Smooth muscle cell (in vitro differentiated cells): ENCODE measurements at regions not wholly inside any gene's neighbourhood (a gene's known extent, or its start where the extent isn't known, plus 50 kb on each side); places are given as distances from the start of the nearest gene placed in this dataset.
A peak's percentile ranks its signal among the peaks of the same experiment; 100 is the strongest.

Experiments used
- DNase-seq: peaks from one replicate; lab custom pipeline; 2025; ENCODE audit not compliant: unreplicated experiment; lab: John Stamatoyannopoulos, UW
- H2AFZ ChIP-seq: fragments of 200-600 bp; sonication (generic); 2 replicates; pipeline ENCODE4 v1.6.0; 2016; ENCODE audit warnings: antibody characterized with exemption, low read depth, mild to moderate bottlenecking
- H3F3A ChIP-seq: fragments of 200-600 bp; sonication (generic); 2 replicates; pipeline ENCODE4 v1.6.0; 2017; ENCODE audit warnings: antibody characterized with exemption, low read depth
- H3K27ac ChIP-seq: fragments of 200-600 bp; sonication (generic); 2 replicates; pipeline ENCODE4 v1.5.1; 2016; ENCODE audit warnings: low read depth, mild to moderate bottlenecking
- H3K27me3 ChIP-seq: fragments of 200-600 bp; sonication (generic); 2 replicates; pipeline ENCODE4 v1.6.1; 2016; ENCODE audit warnings: low read depth, mild to moderate bottlenecking
- H3K36me3 ChIP-seq: fragments of 200-600 bp; sonication (generic); 2 replicates; pipeline ENCODE4 v1.5.1; 2016; ENCODE audit warnings: low read depth
- H3K4me1 ChIP-seq: fragments of 200-600 bp; sonication (generic); 2 replicates; pipeline ENCODE4 v1.5.1; 2016; ENCODE audit warnings: low read depth
- H3K4me2 ChIP-seq: fragments of 200-600 bp; sonication (generic); 2 replicates; pipeline ENCODE4 v1.6.0; 2016; ENCODE audit warnings: mild to moderate bottlenecking
- H3K4me3 ChIP-seq: fragments of 200-600 bp; sonication (generic); 2 replicates; pipeline ENCODE4 v1.5.1; 2016; ENCODE audit warnings: mild to moderate bottlenecking
- H3K79me2 ChIP-seq: fragments of 200-600 bp; sonication (generic); 2 replicates; pipeline ENCODE4 v1.6.0; 2016; ENCODE audit warnings: low read depth, mild to moderate bottlenecking
- H3K9ac ChIP-seq: fragments of 200-600 bp; sonication (generic); 2 replicates; pipeline ENCODE4 v1.6.0; 2016; ENCODE audit warnings: low read depth
- H3K9me3 ChIP-seq: fragments of 200-600 bp; sonication (generic); replicated peaks from 2 replicates; pipeline ENCODE4 v1.5.1; 2016; ENCODE audit warnings: low read depth
- H4K20me1 ChIP-seq: fragments of 200-600 bp; sonication (generic); 2 replicates; pipeline ENCODE4 v1.6.0; 2016; ENCODE audit warnings: low read depth
- CTCF ChIP-seq: fragments of 200-600 bp; sonication (generic); IDR thresholded peaks from 2 replicates; pipeline ENCODE4 v1.5.1; 2017; ENCODE audit warnings: borderline replicate concordance, mild to moderate bottlenecking, antibody characterized with exemption; ENCODE audit not compliant: insufficient read depth, poor library complexity, severe bottlenecking
- WGBS: methylation state at CpG from one replicate; pipeline ENCODE4 v1.1.7; 2016; ENCODE audit warnings: low lambda C conversion rate; 5-methylcytosine and 5-hydroxymethylcytosine counted together

GRCh38 chr4:34619531-34620162 lies 1624.7 kb downstream of the ARAP2 start:
- TF ChIP-seq CTCF, result no peak
- Histone ChIP-seq H3K4me2 (no peak overlapping the region), H3F3A (no peaks in the 10 kb centered on the region), H2AFZ (no peak overlapping the region), H4K20me1 (no peaks in the 10 kb centered on the region), H3K79me2 (no peaks in the 10 kb centered on the region), H3K4me1 (no peaks in the 10 kb centered on the region), H3K27me3 (no peaks in the 10 kb centered on the region), H3K27ac (peak overlapping the region; percentile 56), H3K4me3 (no peak overlapping the region), H3K9ac (peak overlapping the region; percentile 38), H3K36me3 (no peaks in the 10 kb centered on the region), H3K9me3 (no peaks in the 10 kb centered on the region)
- no peak for DNase-seq
- WGBS, result 87% methylated on average over 6 of the region's 6 CpGs

- Histone ChIP-seq H3K36me3 (no peaks in the 10 kb centered on the region), H3K9ac (no peak overlapping the region), H3F3A (no peaks in the 10 kb centered on the region), H3K79me2 (no peaks in the 10 kb centered on the region), H3K27me3 (no peaks in the 10 kb centered on the region), H3K4me2 (peak overlapping the region; percentile 39), H3K9me3 (no peaks in the 10 kb centered on the region), H3K4me1 (peaks cover 3% of the 10 kb centered on the region), H4K20me1 (no peaks in the 10 kb centered on the region), H2AFZ (peak overlapping the region; percentile 33), H3K27ac (no peak overlapping the region), H3K4me3 (no peak overlapping the region)
- 38% methylated on average over 2 of the region's 2 CpGs for WGBS
- no peak for DNase-seq
- no peak for TF ChIP-seq CTCF
Observed at GRCh38 chr4:34628471-34628870, 1615.8 kb downstream of the ARAP2 start.

GRCh38 chr4:34629451-34629850 lies 1614.9 kb downstream of the ARAP2 start:
- Histone ChIP-seq H3K36me3 (no peaks in the 10 kb centered on the region), H3K9me3 (no peaks in the 10 kb centered on the region), H3K4me2 (no peak overlapping the region), H3F3A (no peaks in the 10 kb centered on the region), H3K9ac (no peak overlapping the region), H3K4me3 (no peak overlapping the region), H3K4me1 (peaks cover 3% of the 10 kb centered on the region), H2AFZ (no peak overlapping the region), H4K20me1 (no peaks in the 10 kb centered on the region), H3K27ac (no peak overlapping the region), H3K79me2 (no peaks in the 10 kb centered on the region), H3K27me3 (no peaks in the 10 kb centered on the region)
- DNase-seq, result no peak
- 95% methylated on average over 2 of the region's 2 CpGs for WGBS
- TF ChIP-seq CTCF, result no peak

GRCh38 chr4:34633241-34633640 lies 1611.1 kb downstream of the ARAP2 start:
- Histone ChIP-seq H3K9me3 (no peaks in the 10 kb centered on the region), H2AFZ (no peak overlapping the region), H3K9ac (no peak overlapping the region), H3K27ac (no peak overlapping the region), H3K4me2 (no peak overlapping the region), H4K20me1 (no peaks in the 10 kb centered on the region), H3K79me2 (no peaks in the 10 kb centered on the region), H3F3A (no peaks in the 10 kb centered on the region), H3K4me3 (no peak overlapping the region), H3K36me3 (no peaks in the 10 kb centered on the region), H3K4me1 (peaks cover 3% of the 10 kb centered on the region), H3K27me3 (no peaks in the 10 kb centered on the region)
- 79% methylated on average over 2 of the region's 2 CpGs for whole genome bisulfite sequencing
- no peak for TF ChIP-seq CTCF
- no peak for DNase-seq
